Lower leg skin (tissue), 3 donors: ENCODE measurements at regions not wholly inside any gene's neighbourhood (a gene's known extent, or its start where the extent isn't known, plus 50 kb on each side); places are given as distances from the start of the nearest gene placed in this dataset.

ENCODE experiments used
- POLR2A ChIP-seq, 2 donors: fragments of 450-650 bp; IDR thresholded peaks; one replicate each; pipeline ENCODE4 v1.6.1; 2016 to 2017; ENCODE audit warnings: antibody characterized with exemption in 2 of 2, mild to moderate bottlenecking in 1 of 2, moderate library complexity in 1 of 2
- TF ChIP-seq, protein P1 (sequence below), 3 donors: fragments of 450-650 bp; IDR thresholded peaks; one replicate each; pipeline ENCODE4 v1.5.1; 2016; ENCODE audit warnings: antibody characterized with exemption in 3 of 3, mild to moderate bottlenecking in 3 of 3, moderate library complexity in 2 of 3

DNA sequence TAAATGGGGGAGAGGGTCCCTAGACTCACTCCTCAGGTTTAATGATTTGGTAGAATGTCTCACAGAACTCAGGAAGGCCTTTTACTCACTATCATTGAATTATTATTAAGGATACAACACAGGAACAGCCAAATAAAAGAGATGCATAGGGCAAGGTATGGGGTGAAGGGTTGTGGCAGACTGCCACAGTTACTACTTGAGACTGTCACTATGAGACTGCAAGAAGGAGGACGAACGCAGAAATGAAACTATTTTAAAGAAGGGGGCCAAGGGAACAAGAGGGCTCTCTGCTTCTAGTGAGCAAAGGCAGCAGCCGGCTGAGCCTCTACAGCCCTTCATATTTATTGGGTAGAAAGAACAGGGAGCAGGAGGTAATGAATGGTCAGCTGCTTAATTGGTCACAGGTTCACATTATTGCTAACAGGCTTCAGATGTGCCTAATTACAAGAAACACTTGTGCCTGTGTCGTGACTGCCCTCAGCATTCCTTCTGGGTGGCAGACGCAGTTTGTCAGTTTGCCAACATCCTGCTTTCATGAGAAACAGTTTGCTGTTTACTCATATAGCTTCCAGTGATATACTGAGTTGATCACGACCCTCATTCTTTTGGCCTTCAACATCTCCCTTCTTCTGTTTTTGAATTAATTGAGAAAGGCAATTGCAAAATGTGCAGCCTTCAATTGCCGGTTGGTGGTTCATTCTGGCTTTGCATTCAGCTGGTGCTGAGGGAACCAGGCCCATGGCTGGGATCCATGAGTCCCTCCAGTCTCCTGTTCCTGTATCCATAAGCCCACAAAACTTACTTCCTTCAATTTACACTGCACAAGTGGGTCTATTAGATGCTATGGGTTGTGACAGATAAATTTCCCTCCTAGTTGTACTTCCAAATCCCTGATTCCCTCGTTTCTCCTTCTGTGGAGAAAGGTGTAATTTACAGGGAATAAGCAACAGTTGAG, 82.8 kb upstream of the PLEKHG7 start:
- TF ChIP-seq, protein P1, sequence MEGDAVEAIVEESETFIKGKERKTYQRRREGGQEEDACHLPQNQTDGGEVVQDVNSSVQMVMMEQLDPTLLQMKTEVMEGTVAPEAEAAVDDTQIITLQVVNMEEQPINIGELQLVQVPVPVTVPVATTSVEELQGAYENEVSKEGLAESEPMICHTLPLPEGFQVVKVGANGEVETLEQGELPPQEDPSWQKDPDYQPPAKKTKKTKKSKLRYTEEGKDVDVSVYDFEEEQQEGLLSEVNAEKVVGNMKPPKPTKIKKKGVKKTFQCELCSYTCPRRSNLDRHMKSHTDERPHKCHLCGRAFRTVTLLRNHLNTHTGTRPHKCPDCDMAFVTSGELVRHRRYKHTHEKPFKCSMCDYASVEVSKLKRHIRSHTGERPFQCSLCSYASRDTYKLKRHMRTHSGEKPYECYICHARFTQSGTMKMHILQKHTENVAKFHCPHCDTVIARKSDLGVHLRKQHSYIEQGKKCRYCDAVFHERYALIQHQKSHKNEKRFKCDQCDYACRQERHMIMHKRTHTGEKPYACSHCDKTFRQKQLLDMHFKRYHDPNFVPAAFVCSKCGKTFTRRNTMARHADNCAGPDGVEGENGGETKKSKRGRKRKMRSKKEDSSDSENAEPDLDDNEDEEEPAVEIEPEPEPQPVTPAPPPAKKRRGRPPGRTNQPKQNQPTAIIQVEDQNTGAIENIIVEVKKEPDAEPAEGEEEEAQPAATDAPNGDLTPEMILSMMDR (IDR thresholded peaks at IDR 0.05) = no peak
- no peak for TF ChIP-seq POLR2A (IDR thresholded peaks at IDR 0.05)
